T-helper 2 cell treated with Interferon-gamma antibody and Interleukin-4, amounts not matched to agents 100 ng/mL and 5 ng/mL, for 36 hours (primary cell): ENCODE measurements at regions not wholly inside any gene's neighbourhood (a gene's known extent, or its start where the extent isn't known, plus 50 kb on each side); places are given as distances from the start of the nearest gene placed in this dataset.
"Not testable (repeated sequence)": the region's sequence is repeated elsewhere in the genome, so short reads cannot be mapped to it uniquely, and the experiment has no call there.

ENCODE experiments used
- intact Hi-C: fragments of 100-400 bp; cut with micrococcal nuclease; formaldehyde crosslinking; loops from one replicate; pipeline ENCODE4 v1.15.1; 2023

GRCh38 chr14:106620368-106620767 lies 1094.0 kb downstream of the TMEM121 start:
- intact Hi-C loops, result no loop called here

DNA sequence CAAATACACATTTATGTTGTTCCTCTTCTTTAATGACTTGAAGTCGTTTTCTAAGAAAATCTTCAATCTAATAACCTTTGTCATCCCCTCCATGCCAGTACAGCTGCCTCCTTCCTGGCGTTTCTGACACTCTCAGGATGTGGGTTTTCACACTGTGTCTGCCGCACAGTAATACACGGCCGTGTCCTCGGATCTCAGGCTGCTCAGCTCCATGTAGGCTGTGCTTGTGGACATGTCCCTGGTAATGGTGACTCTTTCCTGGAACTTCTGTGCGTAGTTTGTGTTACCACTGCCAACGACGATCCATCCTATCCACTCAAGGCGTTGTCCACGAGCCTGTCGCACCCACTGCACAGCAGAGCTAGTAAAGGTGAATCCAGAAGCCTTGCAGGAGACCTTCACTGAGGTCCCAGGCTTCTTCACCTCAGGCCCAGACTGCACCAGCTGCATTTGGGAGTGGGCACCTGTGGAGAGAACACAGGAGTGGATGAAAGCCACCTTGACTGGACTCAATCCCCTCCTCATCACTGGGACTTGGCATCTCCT lies 1095.9 kb downstream of the TMEM121 start:
- intact Hi-C loops, result no loop called here

GRCh38 chr14:106625186-106625585 lies 1098.8 kb downstream of the TMEM121 start:
- intact Hi-C loops, result no loop called here

GRCh38 chr14:106626469-106626868 lies 1100.1 kb downstream of the TMEM121 start:
- intact Hi-C loops, result not testable (repeated sequence)

- intact Hi-C loops, result not testable (repeated sequence)
These were observed 1100.7 kb downstream of the TMEM121 start for GRCh38 chr14:106626942-106627588.

- intact Hi-C loops, result no loop called here
These were observed 1105.5 kb downstream of the TMEM121 start for GRCh38 chr14:106631879-106632278.

DNA sequence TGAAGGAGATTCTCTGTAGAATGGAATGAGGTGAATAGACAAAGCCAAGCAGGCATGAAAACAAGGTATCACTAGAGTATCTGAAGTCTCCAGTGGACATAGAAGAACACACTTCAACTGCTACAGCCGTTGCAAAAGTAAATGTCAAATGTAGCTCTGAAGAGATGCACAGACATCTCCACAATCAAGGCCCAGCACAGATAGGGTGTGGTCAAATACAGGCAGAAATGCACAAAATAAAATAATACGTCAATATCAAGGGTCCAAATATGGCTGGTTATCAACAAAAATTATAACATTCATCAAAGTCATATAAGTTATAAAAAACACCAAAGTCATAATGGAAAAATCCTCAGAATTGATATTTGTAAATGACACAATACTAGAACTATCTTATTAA lies 1107.3 kb downstream of the TMEM121 start:
- intact Hi-C loops, result no loop called here

DNA sequence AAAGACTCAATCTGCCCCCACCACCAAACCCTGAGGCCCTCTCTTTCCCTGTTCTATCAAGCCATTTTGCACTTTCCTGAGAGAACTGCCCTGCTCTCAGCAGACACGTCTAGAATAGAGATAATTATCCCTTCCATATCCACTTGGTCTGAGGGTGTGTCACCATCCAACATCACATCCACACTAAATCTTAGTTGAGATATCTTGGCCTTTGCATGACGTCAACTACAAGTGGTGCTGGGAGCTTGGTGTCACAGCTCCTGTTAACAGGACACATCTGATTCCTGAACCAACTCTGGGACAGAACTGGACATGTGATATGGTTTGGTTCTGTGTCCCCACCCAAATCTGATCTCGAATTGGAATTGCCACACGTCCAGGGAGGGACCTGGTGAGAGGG lies 1109.2 kb downstream of the TMEM121 start:
- intact Hi-C loops, result no loop called here

DNA sequence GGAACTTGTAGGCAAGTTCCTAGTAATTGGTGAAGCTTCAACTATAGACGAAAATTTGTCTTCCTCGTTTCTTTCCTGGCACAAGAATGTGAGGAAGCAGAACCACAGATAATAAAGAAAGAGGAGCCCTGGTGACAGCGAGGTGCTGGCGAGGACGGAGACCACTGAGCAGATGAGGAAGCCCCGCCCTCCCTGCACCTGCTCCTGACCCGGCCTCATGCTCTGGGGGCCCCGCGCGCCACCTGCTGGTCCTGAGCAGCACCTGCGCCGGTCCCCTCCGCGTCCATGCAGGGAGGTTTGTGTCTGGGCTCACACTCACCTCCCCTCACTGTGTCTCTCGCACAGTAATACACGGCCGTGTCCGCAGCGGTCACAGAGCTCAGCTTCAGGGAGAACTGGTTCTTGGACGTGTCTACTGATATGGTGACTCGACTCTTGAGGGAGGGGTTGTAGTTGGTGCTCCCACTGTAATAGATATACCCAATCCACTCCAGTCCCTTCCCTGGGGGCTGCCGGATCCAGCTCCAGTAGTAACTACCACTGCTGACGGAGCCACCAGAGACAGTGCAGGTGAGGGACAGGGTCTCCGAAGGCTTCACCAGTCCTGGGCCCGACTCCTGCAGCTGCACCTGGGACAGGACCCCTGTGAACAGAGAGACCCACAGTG lies 1112.5 kb downstream of the TMEM121 start:
- intact Hi-C loops, result not testable (repeated sequence)

DNA sequence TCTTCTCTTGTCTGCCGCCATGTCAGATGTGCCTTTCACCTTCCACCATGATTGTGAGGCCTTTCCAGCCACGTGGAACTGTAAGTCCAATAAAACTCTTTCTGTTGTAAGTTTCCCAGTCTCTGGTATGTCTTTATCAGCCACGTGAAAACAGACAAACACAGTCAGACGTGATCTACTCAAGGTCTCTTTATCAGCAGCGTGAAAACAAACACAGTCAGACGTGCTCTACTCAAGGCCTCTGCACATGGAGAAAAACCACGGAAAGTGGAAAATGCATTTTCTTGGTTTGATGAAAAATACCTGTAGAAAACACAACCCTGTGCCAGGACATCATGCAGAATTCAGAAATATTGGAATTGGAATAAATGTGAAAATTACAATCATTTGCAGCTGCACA lies 1115.7 kb downstream of the TMEM121 start:
- intact Hi-C loops, result no loop called here

DNA sequence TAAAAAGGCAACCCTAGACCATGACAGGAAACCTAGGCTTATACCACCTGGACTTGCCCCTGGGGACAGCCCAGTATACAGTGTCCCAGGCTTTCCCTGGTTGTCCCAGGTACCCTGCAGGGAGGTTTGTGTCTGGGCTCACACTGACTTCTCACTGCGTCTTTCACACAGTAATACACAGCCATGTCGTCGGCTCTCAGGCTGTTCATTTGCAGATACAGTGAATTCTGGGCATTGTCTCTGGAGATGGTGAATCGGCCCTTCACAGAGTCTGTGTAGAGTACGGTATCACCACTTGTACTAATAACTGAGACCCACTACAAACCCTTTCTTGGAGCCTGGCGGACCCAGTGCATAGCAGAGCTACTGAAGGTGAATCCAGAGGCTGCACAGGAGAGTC lies 1116.6 kb downstream of the TMEM121 start:
- intact Hi-C loops, result not testable (repeated sequence)

DNA sequence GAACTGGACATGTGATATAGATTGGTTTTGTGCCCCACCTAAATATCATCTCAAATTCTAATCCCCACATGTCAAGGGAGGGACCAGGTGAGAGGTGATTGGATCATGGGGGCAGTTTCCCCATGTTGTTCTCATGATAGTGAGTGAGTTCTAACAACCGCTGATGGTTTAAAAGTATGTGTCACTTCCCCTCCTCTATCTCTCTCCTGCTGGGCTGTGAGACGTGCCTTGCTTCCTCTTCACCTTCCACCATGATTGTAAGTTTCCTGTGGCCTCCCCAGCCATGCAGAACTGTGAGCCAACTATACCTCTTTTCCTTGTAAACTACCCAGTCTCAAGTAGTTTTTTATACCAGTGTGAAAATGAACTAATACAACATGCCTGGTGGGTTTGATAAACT lies 1122.5 kb downstream of the TMEM121 start:
- intact Hi-C loops, result not testable (repeated sequence)

GRCh38 chr14:106651016-106651415 lies 1124.6 kb downstream of the TMEM121 start:
- intact Hi-C loops, result no loop called here

DNA sequence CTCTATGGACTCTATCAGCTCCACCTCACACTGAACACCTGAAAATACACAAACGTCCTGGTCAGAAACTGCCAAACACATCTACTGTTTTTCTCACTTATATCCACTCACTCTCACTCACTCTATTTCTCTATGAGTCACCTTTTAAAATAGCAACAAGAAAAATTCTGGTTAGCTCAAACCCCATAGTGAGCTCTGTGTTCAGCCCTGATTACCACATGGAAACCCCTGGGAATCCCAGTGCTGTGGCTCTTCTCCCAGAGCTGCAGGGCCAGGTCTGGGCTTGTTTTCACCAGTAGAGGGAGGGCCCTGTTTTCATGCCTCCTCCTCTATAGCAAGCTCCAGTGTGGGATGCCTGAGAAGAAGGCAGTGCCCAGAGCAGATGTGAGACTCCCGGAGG lies 1126.1 kb downstream of the TMEM121 start:
- intact Hi-C loops, result no loop called here

DNA sequence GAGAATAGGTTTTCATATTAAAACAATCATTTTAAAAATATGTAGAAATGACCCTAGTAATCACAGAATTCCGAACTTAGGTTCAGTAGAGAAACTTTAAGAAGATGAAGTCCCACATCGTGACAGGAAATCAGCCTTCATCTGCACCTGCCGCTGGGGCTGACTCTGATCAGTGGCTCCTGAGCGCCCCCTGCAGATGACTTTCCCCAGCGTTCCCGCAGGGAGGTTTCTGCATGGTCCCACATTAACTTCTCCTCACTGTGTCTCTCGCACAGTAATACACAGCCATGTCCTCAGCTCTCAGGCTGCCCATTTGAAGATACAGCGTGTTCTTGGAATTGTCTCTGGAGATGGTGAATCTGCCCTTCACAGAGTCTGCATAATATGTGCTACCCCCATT lies 1131.1 kb downstream of the TMEM121 start:
- intact Hi-C loops, result no loop called here

DNA sequence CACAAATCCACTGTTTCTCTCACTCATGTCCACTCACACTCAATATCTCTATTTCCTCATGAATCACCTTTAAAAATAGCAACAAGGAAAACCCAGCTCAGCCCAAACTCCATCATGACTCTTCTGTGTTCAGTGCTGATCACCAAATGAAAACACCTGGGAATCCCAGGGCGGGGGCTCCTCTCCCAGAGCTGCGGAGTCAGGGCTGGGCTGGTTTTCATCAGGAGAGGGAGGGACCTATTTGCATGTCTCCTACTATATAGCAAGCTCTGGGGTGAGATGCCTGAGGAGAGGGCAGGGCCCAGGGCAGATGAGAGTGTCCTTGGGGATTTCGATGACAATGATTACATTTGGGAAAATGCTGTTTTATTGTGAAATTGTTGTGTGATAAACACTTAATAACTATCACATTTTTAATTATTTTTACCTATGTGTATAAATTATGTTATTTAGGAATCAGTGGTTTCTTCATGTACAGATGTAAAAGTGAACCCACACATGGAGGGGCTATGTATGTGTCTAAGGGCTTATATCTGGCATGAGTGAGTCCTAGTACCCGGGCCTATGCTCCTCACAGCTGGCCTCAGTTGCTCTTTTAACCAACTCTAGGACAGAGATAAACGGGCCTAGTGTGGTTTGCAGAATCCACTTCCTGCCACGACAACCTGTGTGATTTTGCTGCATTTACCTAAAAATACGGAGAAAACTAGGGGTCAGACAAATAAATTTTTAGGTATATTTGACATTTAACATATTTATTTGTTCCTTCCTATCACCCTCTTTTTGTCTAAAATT lies 1131.9 kb downstream of the TMEM121 start:
- intact Hi-C loops, result not testable (repeated sequence)

DNA sequence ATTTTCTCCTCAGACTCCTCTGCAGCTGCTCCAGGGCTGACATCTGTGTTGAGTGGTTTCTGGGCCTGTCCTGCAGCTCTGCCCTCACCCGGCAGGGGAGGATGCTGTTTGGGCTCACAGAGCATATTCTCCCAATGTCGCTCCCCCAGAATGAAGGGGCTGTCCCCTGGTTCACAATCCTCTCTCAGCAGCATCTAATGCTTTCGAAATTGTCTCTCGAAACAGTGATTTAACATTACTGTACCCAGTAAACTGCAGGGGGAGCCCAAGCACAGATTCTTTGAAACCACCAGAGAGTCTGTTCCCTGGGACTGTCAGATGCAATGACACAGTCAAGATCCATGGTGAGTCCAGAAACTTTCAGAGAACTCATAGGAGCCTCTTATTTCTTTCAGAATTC lies 1135.2 kb downstream of the TMEM121 start:
- intact Hi-C loops, result loop anchor here (5.0 to 10.0 kb wide), 2 partner anchors 247 to 354 kb away; no protein-coding TSS in a partner anchor

GRCh38 chr14:106662936-106663550 lies 1136.7 kb downstream of the TMEM121 start:
- intact Hi-C loops, result loop anchor here (5.0 to 10.0 kb wide), 2 partner anchors 248 to 356 kb away; no protein-coding TSS in a partner anchor

- intact Hi-C loops, result loop anchor here (5.0 to 10.0 kb wide), 2 partner anchors 249 to 357 kb away; no protein-coding TSS in a partner anchor
These were observed 1137.5 kb downstream of the TMEM121 start for GRCh38 chr14:106663805-106664410.

GRCh38 chr14:106665814-106666213 lies 1139.4 kb downstream of the TMEM121 start:
- intact Hi-C loops, result loop anchor here (10.0 kb wide), 1 partner anchor 251 kb away; no protein-coding TSS in a partner anchor

- intact Hi-C loops, result loop anchor here (10.0 kb wide), 1 partner anchor 252 kb away; no protein-coding TSS in a partner anchor
These were observed 1140.0 kb downstream of the TMEM121 start for GRCh38 chr14:106666341-106666740.
